Sigmoid colon (tissue), 6 donors: ENCODE measurements at regions not wholly inside any gene's neighbourhood (a gene's known extent, or its start where the extent isn't known, plus 50 kb on each side); places are given as distances from the start of the nearest gene placed in this dataset.

Experiments used
- DNase-seq: peaks from one replicate; pipeline ENCODE4 v3.0.0-alpha.2; 2019
- H3K27ac ChIP-seq, 4 donors: fragments of 200-600 bp; sonication (generic); one replicate each; pipeline ENCODE4 v1.5.1; 2016 to 2019; ENCODE audit warnings: mild to moderate bottlenecking in 1 of 4
- H3K27me3 ChIP-seq, 3 donors: fragments of 200-600 bp; sonication (generic); one replicate each; pipeline ENCODE4 v1.5.1; 2019; ENCODE audit warnings: mild to moderate bottlenecking in 1 of 3
- H3K36me3 ChIP-seq, 4 donors: fragments of 200-600 bp; sonication (generic); one replicate each; pipeline ENCODE4 v1.5.1; 2016 to 2019
- H3K4me1 ChIP-seq, 4 donors: fragments of 200-600 bp; sonication (generic); one replicate each; pipeline ENCODE4 v1.5.1; 2017 to 2019
- H3K4me3 ChIP-seq, 4 donors: fragments of 200-600 bp; sonication (generic); one replicate each; pipeline ENCODE4 v1.5.1; 2017 to 2019; ENCODE audit warnings: mild to moderate bottlenecking in 2 of 4, moderate library complexity in 1 of 4
- H3K9me3 ChIP-seq, 4 donors: fragments of 200-600 bp in 3 of 4; sonication (generic) in 3 of 4; one replicate each; pipeline versions ENCODE4 v1.5.1 to v1.6.1; 2013 to 2019
- CTCF ChIP-seq, 4 experiments: fragments of 450-650 bp in 3 of 4; fragments of 200-600 bp in 1 of 4; IDR thresholded peaks; one replicate each; pipeline ENCODE4 v1.5.1; 2016 to 2019; ENCODE audit warnings: antibody characterized with exemption in 4 of 4, mild to moderate bottlenecking in 3 of 4, moderate library complexity in 2 of 4
- EP300 ChIP-seq, 4 donors: sonication (generic); formaldehyde crosslinking; IDR thresholded peaks; one replicate each; pipeline ENCODE4 v1.6.1; 2017; ENCODE audit warnings: antibody characterized with exemption in 4 of 4
- POLR2A ChIP-seq, 2 donors: fragments of 450-650 bp; IDR thresholded peaks; one replicate each; pipeline ENCODE4 v1.6.1; 2016; ENCODE audit warnings: antibody characterized with exemption in 2 of 2, mild to moderate bottlenecking in 2 of 2, moderate library complexity in 2 of 2
- POLR2AphosphoS5 ChIP-seq, 4 donors: sonication (generic); formaldehyde crosslinking; IDR thresholded peaks; one replicate each; pipeline ENCODE4 v1.6.1; 2017; ENCODE audit warnings: antibody characterized with exemption in 4 of 4
- WGBS, 2 donors: extraction: QIAGEN DNeasy Blood & Tissue Kit; methylation state at CpG; one replicate each; pipeline ENCODE4 v1.1.7; 2013; 5-methylcytosine and 5-hydroxymethylcytosine counted together
- intact Hi-C: fragments of 100-400 bp; cut with DNase I; formaldehyde crosslinking; loops from one replicate; pipeline ENCODE4 v1.15.1; 2023
- donor health status: healthy with polysubstance abuse.
- donor health status: healthy.

DNA sequence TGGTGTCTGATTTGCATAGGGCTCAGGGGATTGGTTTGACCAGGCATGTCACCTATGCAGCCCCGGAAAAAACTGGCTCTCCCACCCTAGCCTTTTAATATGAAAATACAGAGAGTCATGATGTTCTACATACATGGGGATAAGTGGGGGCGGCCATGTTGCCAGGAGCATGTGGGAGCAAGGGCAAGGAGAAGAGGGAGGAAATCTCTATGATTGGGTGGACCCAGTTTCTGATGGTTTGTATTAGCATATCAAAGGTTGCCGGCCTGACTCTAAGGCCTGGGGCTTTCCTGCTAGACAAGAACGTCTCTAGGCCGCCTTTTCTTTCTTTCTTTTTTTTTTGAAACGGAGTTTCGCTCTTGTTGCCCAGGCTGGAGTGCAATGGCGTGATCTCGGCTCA, 123.4 kb upstream of the CPSF6 start:
- TF ChIP-seq CTCF (IDR thresholded peaks at IDR 0.05) (no peak), POLR2A (IDR thresholded peaks at IDR 0.05) (no peak), EP300 (IDR thresholded peaks at IDR 0.05) (no peak), POLR2AphosphoS5 (IDR thresholded peaks at IDR 0.05) (no peak)
- Histone ChIP-seq H3K4me1 (no peaks in the 10 kb centered on the region), H3K36me3 (no peaks in the 10 kb centered on the region), H3K9me3 (no peaks in the 10 kb centered on the region), H3K27me3 (no peaks in the 10 kb centered on the region), H3K27ac (no peak overlapping the region), H3K4me3 (no peak overlapping the region)
- 92 to 95% methylated on average over 9 of the region's 9 CpGs for WGBS, 2 donors
- no peak for DNase-seq
- intact Hi-C loops = no loop called here

DNA sequence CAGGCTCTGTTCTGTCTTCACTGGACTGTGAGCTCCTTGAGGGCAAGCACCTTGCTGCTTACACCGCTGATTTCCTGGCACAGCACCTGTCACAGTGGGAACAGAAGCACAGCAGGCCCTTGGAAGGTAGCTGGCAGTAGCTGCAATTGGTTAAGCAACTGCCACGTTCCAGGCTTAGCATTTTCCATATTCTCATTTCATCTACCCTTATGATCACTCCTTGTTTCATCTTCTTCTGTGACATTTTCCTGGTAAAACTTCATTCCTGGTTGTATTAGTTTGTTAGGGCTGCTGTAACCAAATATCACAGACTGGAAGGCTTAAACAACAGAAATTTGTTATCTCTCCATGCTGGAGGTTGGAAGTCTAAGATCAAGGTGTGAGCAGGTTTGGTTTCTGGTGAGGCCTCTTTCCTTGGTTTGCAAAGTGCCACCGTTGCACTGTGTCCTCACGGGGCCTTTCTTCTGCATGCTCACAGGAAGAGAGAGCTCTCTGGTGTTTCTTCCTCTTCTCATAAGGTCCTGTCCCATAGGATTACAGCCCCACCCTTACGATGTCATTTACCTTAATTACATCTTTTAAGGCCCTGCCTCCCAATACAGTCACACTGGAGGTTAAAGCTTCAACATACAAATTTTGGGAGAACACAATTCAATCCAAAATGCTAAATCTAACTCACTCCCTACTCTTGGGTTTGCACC, 121.7 kb upstream of the CPSF6 start:
- no peaks in the 10 kb centered on the region for H3K9me3 ChIP-seq
- intact Hi-C loops = no loop called here
- no peak for TF ChIP-seq CTCF (IDR thresholded peaks at IDR 0.05)
- no peak for TF ChIP-seq POLR2AphosphoS5 (IDR thresholded peaks at IDR 0.05)
- TF ChIP-seq POLR2A (IDR thresholded peaks at IDR 0.05) = no peak

DNA sequence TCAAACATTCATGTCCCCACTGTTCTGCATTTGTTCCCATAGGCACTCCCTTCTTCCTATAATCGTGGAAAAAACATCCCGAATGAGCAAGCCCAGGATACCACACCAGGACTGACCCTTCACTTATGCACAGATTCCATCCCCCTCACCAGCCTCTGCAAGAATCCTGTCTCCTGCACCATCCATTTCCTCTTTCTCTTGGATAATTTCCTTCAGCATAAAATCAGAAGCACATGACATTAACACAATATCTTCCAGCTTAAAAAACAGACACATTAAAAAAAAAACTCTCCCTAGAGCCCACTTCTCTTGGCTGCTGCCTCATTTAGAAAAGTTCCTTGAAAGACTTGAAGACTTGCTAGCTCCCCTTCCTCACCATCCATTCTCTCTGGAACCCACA, 120.9 kb upstream of the CPSF6 start:
- 81 to 93% methylated on average over 2 of the region's 2 CpGs for WGBS, 2 donors
- DNase-seq = no peak
- intact Hi-C loops = no loop called here
- TF ChIP-seq POLR2A (IDR thresholded peaks at IDR 0.05) (no peak), EP300 (IDR thresholded peaks at IDR 0.05) (no peak), CTCF (IDR thresholded peaks at IDR 0.05) (no peak)
- H3K4me3 ChIP-seq = no peak overlapping the region
- no peak overlapping the region for H3K27ac ChIP-seq
- no peaks in the 10 kb centered on the region for H3K4me1 ChIP-seq
- no peaks in the 10 kb centered on the region for H3K27me3 ChIP-seq
- H3K9me3 ChIP-seq = no peaks in the 10 kb centered on the region
- no peaks in the 10 kb centered on the region for H3K36me3 ChIP-seq

More for the DNA sequence above, 121.7 kb upstream of the CPSF6 start:
- H3K4me3 ChIP-seq = no peak overlapping the region
- H3K36me3 ChIP-seq = no peaks in the 10 kb centered on the region
- no peaks in the 10 kb centered on the region for H3K27me3 ChIP-seq
- no peak for DNase-seq
- 53 to 65% methylated on average over 5 of the region's 5 CpGs for WGBS, 2 donors
- no peaks in the 10 kb centered on the region for H3K4me1 ChIP-seq
- no peak overlapping the region for H3K27ac ChIP-seq

- DNase-seq = no peak
- TF ChIP-seq POLR2A (IDR thresholded peaks at IDR 0.05) (no peak), EP300 (IDR thresholded peaks at IDR 0.05) (no peak)
- 94 to 96% methylated on average over 6 of the region's 6 CpGs for WGBS, 2 donors
- Histone ChIP-seq H3K4me1 (no peaks in the 10 kb centered on the region), H3K4me3 (no peak overlapping the region), H3K9me3 (no peaks in the 10 kb centered on the region), H3K27ac (no peak overlapping the region), H3K36me3 (no peaks in the 10 kb centered on the region), H3K27me3 (no peaks in the 10 kb centered on the region)
- intact Hi-C loops = no loop called here
Observed at GRCh38 chr12:69119770-69120169, 119.6 kb upstream of the CPSF6 start.

GRCh38 chr12:69120354-69120753, 119.0 kb upstream of the CPSF6 start:
- Histone ChIP-seq H3K36me3 (no peaks in the 10 kb centered on the region), H3K27me3 (no peaks in the 10 kb centered on the region), H3K9me3 (no peaks in the 10 kb centered on the region), H3K4me1 (no peaks in the 10 kb centered on the region), H3K27ac (no peak overlapping the region), H3K4me3 (no peak overlapping the region)
- WGBS, 2 donors = 53 to 60% methylated on average over 5 of the region's 5 CpGs
- intact Hi-C loops = no loop called here
- DNase-seq = no peak
- TF ChIP-seq CTCF (IDR thresholded peaks at IDR 0.05) = no peak
- TF ChIP-seq POLR2A (IDR thresholded peaks at IDR 0.05) = no peak
- TF ChIP-seq EP300 (IDR thresholded peaks at IDR 0.05) = no peak
- no peak for TF ChIP-seq POLR2AphosphoS5 (IDR thresholded peaks at IDR 0.05)
